ENCODE measurements at regions not wholly inside any gene's neighbourhood (a gene's known extent, or its start where the extent isn't known, plus 50 kb on each side); places are given as distances from the start of the nearest gene placed in this dataset.
"Not testable (repeated sequence)": the region's sequence is repeated elsewhere in the genome, so short reads cannot be mapped to it uniquely, and the experiment has no call there.

DNA sequence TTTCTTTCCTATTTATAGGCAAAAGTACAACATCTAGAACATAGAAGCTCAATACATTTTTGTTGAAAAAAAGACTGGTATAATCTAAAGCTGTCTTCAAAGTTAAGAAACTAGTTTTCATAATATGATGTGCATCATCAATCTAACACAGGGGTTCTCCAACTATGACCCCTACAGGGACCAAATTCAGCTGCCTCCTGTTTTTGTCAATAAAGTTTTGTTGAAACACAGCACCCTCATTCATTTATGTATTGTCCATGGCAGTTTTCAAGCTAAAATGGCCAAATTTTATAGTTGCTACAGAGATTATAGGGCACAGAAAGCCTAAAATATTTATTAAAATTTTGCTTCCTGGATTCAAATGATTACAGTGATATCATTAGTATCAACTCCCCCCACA lies 452.9 kb downstream of the CCER1 start:
- no peak for DNase-seq (ENCODE audit: low spot score)

GRCh38 chr12:90501412-90501811 lies 453.6 kb downstream of the CCER1 start:
- DNase-seq (ENCODE audit: low spot score) = no peak

DNA sequence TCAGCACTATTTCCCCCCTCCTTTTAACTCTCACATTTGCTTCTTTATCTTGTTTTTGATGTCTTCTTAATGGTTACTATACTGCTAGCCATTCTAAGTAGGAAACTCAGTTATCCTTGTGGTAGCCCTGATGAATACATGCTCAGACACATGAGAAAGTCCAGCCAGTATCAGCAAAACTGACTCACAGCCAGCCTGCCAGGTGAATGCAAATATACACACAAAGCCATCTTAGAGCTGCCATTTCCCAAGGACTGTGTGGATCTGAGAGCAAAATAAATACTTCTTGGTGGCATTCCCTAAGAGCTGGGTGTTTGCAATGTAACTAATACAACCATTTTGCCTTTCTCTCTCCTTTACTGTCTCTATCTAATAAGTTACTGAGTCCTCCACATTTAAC lies 455.2 kb downstream of the CCER1 start:
- DNase-seq (ENCODE audit: low spot score) = no peak

DNA sequence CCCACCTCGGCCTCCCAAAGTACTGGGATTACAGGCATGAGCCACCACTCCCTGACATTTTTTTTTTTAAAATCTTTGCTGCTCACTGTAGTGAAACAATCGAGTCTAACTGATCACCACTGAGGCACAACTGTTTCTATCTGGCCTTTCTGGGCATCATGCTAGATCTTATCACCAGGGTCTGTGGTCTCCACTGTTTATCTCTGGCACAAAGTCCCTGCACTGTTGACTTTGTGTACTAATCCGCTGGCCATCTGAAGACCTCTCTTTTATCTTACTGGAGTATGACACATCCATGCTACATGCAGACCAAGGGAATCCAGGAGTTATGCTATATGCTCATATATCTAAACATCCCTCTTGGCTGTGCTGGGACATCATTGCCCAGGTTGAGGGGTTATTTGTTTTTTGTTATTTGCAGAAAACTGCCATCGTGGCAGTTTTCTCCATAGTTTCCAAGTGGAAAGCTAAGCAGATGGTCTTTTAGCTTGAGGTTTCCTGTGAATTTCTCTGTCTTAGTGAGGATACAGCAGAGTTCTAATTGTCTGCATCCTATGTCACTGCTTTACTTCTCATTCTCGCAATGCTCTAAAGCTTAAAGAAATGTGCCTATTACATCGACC lies 456.9 kb downstream of the CCER1 start:
- DNase-seq (ENCODE audit: low spot score) = no peak

- no peak for DNase-seq (ENCODE audit: low spot score)
Observed at GRCh38 chr12:90490355-90490754, 464.6 kb downstream of the CCER1 start.

GRCh38 chr12:90489141-90489540 lies 465.8 kb downstream of the CCER1 start:
- no peak for DNase-seq (ENCODE audit: low spot score)

- DNase-seq (ENCODE audit: low spot score) = no peak
Observed at GRCh38 chr12:90485560-90485959, 469.4 kb downstream of the CCER1 start.

DNA sequence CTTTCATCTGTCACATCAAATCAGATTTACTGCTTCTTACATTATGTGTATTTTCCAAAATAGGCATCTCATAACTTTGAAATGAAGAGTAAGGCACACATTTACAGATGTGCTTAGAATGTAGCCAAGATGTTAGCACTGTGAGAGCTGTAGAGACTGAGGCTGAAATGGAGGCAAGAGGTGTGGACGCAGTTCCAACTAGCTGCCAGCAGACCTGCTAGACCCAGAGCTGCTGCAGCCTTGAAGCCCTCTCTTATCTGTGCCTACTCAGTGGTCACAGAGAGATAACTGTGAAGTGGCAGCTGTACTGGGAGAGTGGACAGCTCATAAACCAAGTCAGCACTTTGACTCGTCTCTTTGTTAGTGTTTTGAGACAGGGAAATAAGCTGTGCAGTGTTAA lies 470.9 kb downstream of the CCER1 start:
- no peak for DNase-seq (ENCODE audit: low spot score)

DNA sequence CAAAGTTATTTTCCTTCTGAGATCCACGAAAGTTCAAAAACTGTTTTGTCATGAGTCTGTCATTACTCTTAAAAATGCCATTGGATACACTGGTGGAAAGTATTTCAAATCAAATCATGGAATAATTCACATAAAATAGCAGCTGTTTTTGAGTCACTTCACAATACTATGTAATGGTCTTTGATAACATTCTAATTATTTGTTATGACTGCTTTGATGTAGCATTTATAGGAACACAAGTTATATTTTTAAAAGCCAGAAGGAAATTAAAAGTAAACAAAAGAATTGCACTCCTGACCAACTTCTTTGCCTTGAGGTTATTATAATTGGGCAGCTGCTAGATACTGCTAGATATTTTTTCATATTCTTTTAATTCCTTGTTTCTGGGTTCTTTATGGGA lies 473.2 kb downstream of the CCER1 start:
- no peak for DNase-seq (ENCODE audit: low spot score)

DNA sequence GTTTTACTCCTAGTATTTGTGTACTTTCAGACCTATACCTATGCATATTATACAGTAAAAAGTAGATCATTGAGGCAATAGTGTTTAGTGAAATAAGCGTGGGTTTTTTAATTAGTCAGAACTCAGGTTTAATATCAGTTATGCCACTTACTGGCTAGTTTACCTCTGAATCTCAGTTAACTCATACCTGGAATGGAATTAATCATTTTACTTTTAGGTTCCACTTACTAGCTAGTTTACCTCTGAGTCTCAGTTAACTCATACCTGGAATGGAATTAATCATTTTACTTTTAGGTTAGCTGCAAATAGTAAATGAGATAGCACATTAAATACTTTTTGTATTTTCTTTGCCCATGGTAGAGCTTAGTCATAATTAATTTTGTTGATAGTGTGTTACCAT lies 475.7 kb downstream of the CCER1 start:
- DNase-seq (ENCODE audit: low spot score) = no peak

- DNase-seq (ENCODE audit: low spot score) = no peak
Observed at GRCh38 chr12:90473831-90474230, 481.1 kb downstream of the CCER1 start.

DNA sequence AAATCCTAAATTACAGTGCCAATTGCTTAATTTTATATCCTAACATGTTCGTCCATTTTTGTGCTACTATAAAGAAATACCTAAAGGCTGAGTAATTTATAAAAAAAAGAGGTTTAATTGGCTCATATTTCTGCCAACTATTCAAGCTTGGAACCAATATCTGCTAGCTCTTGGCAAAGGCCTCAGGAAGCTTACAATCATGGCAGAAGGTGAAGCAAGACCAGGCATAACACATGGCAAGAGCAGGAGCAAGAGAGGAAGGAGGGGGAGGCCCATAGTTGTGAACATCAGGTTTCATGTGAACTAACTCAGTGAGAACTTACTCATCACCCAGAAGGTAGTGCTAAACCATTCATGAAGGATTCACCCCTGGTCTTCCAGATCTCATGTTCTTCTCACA lies 494.3 kb downstream of the CCER1 start:
- no peak for DNase-seq (ENCODE audit: low spot score)

DNA sequence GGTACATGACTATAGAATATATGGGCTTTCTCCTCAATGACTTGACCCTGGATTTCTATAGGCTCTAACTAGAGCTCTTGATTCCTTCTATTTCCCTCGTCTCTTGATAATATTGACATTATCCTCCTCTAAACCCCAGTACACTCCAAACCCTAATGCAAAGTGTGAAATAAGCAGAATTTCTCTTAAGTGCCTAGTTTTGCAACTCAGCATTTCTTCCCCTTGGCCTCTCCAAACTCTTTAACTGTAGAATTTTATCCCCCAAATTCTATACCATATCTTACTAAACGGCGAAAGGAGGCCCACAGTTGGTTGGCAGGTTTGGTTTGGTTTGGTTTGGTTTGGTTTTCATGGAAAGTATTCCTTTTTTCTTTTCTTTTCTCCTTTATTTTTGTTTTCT lies 498.7 kb downstream of the CCER1 start:
- no peak for DNase-seq (ENCODE audit: low spot score)

DNA sequence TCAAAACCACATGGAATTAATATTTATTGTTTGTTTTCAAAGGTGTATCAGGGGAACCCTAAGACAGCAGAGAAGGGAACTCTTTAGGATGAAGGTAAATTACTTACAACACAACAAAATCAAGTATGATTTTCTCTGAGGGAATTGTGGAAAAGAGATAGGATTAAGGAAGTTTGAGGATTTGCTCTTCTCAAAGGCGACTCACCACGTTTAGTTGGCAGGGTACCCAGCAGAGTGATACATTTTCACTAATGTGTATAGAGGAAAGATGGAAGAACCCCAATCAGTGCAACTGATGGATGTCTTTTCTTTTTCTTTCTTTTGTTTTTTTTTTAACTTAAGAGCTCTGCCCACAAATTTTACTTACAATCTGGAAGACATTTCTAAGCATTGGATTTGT lies 499.2 kb downstream of the CCER1 start:
- no peak for DNase-seq (ENCODE audit: low spot score)

DNA sequence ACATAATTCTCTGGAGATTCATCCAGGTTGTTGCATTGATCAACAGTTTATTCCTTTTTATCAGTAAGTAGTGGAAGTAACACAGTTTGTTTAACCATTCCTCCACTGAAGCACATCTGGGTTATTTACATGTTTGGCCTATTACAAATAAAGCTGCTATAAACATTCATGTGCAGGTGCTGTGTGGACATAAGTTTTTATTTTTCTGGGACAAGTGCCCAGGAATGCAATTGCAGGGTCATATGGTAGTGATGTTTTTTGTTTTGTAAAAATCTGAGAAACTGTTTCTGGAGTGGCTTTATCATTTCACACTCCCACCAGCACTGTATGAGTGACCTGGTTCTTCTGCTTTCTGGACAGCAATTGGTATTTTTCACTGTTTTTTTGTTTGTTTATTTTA lies 505.4 kb downstream of the CCER1 start:
- DNase-seq (ENCODE audit: low spot score) = no peak

GRCh38 chr12:90443466-90443865 lies 511.5 kb downstream of the CCER1 start:
- DNase-seq (ENCODE audit: low spot score) = not testable (repeated sequence)

DNA sequence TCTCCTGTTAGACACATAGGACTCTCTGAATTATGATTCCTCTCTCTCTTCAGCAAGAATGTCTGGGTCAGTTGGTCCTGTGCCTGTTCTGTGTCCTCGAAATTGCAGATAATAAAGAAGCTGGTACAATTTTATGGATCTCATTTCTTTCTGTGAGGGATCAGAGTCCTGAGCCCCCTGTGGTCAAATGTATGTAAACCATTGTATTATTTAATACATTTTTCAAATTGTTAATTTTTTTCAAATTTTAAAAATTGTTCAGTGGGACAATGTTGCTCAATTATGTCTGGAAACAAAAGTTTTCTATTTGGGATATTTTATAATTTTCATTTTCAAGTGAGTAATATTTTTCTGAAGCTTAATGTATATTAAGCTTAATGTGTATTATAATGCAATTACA lies 513.5 kb downstream of the CCER1 start:
- no peak for DNase-seq (ENCODE audit: low spot score)

DNA sequence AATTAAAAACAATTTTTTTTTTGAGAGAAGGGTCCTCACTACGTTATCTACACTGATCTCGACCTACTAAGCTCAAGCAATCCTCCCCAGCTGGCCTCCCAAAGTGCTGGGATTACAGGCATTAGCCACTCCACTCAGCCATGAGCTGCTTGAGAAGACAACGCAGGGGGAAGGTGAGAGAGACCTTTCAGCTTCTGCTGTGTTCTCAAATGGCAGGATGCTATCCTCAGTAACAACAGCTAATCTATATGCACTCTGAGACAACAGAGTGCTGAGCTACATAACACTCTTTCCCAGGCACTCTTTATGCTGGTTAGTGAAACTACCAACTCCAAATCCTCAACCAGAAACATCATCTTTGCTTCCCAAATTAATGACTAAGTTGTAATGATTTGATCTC lies 526.1 kb downstream of the CCER1 start:
- DNase-seq (ENCODE audit: low spot score) = no peak

DNA sequence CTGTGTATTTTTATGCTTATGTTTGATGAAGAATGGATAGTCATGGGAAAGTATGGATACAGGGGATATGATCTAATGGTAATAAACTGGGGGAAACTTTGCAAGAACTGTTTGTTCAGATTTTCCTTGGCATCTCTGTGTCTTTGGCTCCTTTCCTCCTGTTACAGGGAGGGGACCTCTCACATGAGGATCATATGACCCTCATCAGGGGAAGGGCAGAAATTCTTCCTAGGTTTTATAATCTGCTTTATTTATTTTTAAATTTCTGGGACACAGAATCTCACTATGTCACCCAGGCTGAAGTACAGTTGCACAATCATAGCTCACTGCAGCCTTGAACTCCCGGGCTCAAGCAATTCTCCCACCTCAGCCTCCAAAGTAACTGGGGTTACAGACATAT lies 526.5 kb downstream of the CCER1 start:
- no peak for DNase-seq (ENCODE audit: low spot score)

DNA sequence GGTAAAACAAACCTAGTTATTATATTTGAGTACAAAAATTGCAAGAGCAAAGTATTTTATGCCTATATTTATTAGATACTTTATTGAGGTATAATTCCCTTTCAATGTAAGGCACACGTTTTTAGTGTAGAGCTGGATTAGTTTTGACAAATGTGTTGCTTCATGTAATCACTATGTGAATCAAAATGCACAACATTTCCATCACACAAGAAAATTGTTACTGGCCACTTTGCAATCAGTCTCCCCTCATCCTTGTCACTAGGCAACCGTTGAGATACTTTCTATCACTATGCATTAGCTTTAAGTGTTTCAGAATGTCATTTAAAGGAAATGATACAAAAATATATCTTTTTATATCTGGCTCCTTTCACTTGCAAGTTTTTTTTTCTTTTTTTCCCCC lies 531.0 kb downstream of the CCER1 start:
- DNase-seq (ENCODE audit: low spot score) = no peak

DNA sequence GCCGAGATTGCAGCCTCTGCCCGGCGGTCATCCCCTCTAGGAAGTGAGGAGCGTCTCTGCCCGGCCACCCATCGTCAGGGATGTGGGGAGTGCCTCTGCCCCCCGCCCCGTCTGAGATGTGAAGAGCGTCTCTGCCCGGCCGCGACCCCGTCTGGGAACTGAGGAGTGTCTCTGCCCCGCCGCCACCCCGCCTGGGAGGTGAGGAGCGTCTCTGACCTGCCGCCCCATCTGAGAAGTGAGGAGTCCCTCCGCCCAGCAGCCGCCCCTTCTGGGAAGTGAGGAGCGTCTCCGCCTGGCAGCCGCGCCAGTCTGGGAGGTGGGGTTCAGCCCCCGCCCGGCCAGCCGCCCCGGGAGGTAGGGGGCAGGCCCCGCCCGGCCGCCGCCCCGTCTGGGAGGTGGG lies 544.0 kb downstream of the CCER1 start:
- DNase-seq (ENCODE audit: low spot score) = no peak

DNA sequence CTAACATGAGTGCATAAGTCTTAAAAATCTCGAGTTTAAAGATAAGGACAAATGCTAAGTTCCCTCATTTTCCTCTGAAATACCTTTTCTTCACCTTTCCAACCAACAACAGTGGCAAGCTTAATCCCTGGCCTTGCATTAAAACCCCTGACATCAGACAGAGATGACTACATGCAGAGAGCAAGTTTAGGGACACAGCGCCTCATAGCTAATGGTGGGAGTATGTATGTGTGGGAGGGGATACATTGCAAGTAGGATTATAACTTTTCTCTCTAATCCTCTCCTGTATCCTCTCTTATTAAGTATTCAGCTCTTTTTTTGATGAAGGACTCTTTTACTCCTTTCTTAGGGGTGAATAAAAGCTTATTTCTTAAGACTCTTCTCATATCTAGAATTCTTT lies 547.1 kb downstream of the CCER1 start:
- DNase-seq (ENCODE audit: low spot score) = no peak

- no peak for DNase-seq (ENCODE audit: low spot score)
Observed at GRCh38 chr12:90404071-90404470, 550.9 kb downstream of the CCER1 start.

DNA sequence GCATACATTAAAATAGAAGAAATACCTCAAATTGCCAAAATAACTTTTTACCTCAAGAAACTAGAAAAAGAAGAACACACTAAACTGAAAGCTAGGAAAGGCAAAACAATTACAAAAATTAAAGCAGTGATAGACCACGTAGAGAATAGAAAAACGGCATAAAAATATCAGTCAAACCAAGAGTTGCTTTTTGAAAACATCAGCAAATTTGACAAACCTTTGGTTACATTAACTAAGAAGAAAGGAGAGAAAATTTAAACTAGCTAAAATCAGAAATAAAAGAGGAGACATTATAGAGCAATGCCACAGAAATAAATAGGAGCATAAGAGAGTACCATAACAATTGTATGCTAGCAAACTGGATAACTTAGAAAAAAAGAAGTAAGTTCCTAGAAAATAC lies 553.8 kb downstream of the CCER1 start:
- no peak for DNase-seq (ENCODE audit: low spot score)

- DNase-seq (ENCODE audit: low spot score) = no peak
Observed at GRCh38 chr12:90399357-90399756, 555.6 kb downstream of the CCER1 start.
